ENCODE measurements at regions not wholly inside any gene's neighbourhood (a gene's known extent, or its start where the extent isn't known, plus 50 kb on each side); places are given as distances from the start of the nearest gene placed in this dataset.

DNA sequence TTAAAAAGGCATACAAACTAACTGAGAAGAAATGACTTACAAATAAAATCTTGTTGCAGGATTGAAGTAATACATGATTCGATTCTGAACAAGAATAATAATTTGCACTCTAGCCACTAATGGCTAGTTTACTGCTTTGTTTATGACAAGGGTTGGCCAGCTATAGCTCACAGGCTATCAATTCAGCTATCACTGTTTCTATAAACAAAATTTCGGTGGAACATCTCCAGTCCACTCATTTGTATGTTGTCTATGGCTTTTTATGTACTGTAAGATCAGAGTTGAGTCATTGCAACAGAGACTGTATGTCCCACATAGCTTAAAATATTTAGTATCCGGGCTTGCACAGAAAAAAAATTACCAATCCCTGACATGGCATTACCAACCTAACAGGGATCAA lies 543.7 kb upstream of the CNTNAP5 start:
- TF ChIP-seq CTCF (IDR thresholded peaks at IDR 0.05) (no peak), POLR2A (IDR thresholded peaks at IDR 0.05) (no peak)

All from right lobe of liver (tissue), 4 donors.